ENCODE measurements at regions not wholly inside any gene's neighbourhood (a gene's known extent, or its start where the extent isn't known, plus 50 kb on each side); places are given as distances from the start of the nearest gene placed in this dataset.

DNA sequence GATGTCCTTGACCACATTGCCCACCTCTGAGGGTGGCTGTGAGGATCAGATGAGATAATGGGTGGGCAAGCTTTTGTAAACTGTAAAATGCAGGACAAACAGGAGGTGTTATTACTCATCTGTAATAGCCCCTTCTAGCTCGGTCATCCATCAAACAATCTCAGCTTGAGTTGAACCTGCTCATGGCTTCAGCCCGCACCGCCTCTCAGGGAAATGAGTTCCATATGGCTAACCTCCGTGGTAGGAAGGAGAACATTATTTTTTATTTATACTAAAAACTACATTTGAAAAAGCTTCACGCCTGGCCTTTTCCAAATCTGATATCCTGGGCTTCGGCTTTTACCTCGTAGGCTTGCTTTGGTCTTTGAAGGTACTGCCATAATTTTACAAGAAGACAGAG, 116.2 kb upstream of the USP24 start:
- Histone ChIP-seq H3K9ac (ENCODE audit: low read depth, low read length, poor library complexity, severe bottlenecking) (no peak overlapping the region), H2AFZ (ENCODE audit: low read length) (no peak overlapping the region), H3K4me1 (ENCODE audit: insufficient read depth, low read length, poor library complexity, severe bottlenecking) (peaks cover 12% of the 10 kb centered on the region), H3K9me3 (ENCODE audit: insufficient read depth, low read depth, low read length) (no peaks in the 10 kb centered on the region), H3K4me3 (ENCODE audit: low read length, poor library complexity, severe bottlenecking) (no peak overlapping the region), H3K9me2 (replicated peaks; ENCODE audit: low read depth, low read length) (no peaks in the 10 kb centered on the region), H3K36me3 (ENCODE audit: insufficient read depth, low read length) (no peaks in the 10 kb centered on the region), H3K4me2 (ENCODE audit: low read depth, low read length, poor library complexity, severe bottlenecking) (no peak overlapping the region), H3K27me3 (ENCODE audit: insufficient read depth, low read length, poor library complexity, severe bottlenecking) (no peaks in the 10 kb centered on the region), H4K20me1 (ENCODE audit: insufficient read depth, low read length, poor library complexity, severe bottlenecking) (no peaks in the 10 kb centered on the region), H3F3A (ENCODE audit: low read depth) (no peaks in the 10 kb centered on the region), H3K79me2 (ENCODE audit: insufficient read depth, low read length) (no peaks in the 10 kb centered on the region)
- no peak for TF ChIP-seq EZH2phosphoT487 (IDR thresholded peaks at IDR 0.05; ENCODE audit: borderline replicate concordance)
- TF ChIP-seq, protein P1, sequence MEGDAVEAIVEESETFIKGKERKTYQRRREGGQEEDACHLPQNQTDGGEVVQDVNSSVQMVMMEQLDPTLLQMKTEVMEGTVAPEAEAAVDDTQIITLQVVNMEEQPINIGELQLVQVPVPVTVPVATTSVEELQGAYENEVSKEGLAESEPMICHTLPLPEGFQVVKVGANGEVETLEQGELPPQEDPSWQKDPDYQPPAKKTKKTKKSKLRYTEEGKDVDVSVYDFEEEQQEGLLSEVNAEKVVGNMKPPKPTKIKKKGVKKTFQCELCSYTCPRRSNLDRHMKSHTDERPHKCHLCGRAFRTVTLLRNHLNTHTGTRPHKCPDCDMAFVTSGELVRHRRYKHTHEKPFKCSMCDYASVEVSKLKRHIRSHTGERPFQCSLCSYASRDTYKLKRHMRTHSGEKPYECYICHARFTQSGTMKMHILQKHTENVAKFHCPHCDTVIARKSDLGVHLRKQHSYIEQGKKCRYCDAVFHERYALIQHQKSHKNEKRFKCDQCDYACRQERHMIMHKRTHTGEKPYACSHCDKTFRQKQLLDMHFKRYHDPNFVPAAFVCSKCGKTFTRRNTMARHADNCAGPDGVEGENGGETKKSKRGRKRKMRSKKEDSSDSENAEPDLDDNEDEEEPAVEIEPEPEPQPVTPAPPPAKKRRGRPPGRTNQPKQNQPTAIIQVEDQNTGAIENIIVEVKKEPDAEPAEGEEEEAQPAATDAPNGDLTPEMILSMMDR (conservative IDR thresholded peaks at IDR 0.05; ENCODE audit: low read length), result no peak

DNA sequence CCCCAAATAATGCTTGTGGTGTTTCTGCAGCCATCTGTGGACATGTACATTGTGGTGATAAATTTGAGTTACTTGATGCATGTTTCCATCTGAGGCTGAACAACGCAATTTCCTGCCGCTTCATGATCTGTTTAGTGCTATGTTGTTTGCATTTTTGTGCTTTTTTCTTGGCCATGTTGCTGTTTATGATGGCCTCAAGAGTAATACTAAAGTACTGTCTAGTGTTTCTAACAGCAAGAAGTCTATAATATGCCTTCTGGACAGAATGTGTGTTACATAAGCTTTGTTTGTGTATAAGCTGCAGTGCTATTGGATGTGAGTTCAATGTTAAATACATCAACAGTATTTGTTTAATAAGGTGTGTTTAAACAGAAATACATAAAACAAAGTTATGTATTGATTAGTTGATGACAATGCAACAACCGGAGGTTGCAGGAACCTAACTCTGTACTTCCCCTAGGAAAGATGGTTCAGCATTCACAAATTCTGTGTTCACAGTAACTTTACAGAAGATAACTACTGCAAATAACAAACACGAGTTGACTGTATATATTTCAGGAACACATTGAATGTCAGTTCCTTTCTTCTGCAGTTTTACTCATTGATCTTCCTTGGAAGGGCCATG, 114.8 kb upstream of the USP24 start:
- H3K27me3 ChIP-seq (ENCODE audit: insufficient read depth, low read length, poor library complexity, severe bottlenecking), result no peaks in the 10 kb centered on the region
- H3F3A ChIP-seq (ENCODE audit: low read depth), result no peaks in the 10 kb centered on the region
- no peaks in the 10 kb centered on the region for H3K9me2 ChIP-seq (replicated peaks; ENCODE audit: low read depth, low read length)
- no peak overlapping the region for H3K4me2 ChIP-seq (ENCODE audit: low read depth, low read length, poor library complexity, severe bottlenecking)
- no peaks in the 10 kb centered on the region for H3K79me2 ChIP-seq (ENCODE audit: insufficient read depth, low read length)
- TF ChIP-seq EZH2phosphoT487 (IDR thresholded peaks at IDR 0.05; ENCODE audit: borderline replicate concordance), result no peak
- TF ChIP-seq, protein P1 (conservative IDR thresholded peaks at IDR 0.05; ENCODE audit: low read length), result no peak
- H3K36me3 ChIP-seq (ENCODE audit: insufficient read depth, low read length), result no peaks in the 10 kb centered on the region
- H2AFZ ChIP-seq (ENCODE audit: low read length), result no peak overlapping the region
- no peak overlapping the region for H3K9ac ChIP-seq (ENCODE audit: low read depth, low read length, poor library complexity, severe bottlenecking)
- no peak overlapping the region for H3K4me3 ChIP-seq (ENCODE audit: low read length, poor library complexity, severe bottlenecking)
- no peaks in the 10 kb centered on the region for H3K9me3 ChIP-seq (ENCODE audit: insufficient read depth, low read depth, low read length)
- peaks cover 12% of the 10 kb centered on the region for H3K4me1 ChIP-seq (ENCODE audit: insufficient read depth, low read length, poor library complexity, severe bottlenecking)
- H4K20me1 ChIP-seq (ENCODE audit: insufficient read depth, low read length, poor library complexity, severe bottlenecking), result no peaks in the 10 kb centered on the region

DNA sequence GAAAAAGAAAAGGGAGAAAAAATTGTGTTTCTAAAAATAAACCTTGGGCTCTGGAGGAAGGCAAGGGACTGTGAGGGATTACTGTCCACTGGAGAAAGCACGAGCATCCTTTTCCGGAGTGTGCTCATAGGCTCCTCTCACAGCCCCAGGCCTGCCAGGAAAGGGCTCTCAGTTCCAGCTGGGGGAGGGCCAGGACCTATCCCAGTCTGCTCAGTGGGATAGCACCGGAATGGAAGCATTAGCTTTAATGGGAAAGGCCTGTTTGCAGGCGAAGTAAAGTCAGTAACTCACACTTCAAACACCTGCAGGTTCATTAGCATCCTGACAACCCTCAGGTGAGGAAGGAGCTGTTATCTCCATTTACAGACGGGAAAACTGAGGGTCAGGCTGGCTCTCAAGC, 113.9 kb upstream of the USP24 start:
- Histone ChIP-seq H3K79me2 (ENCODE audit: insufficient read depth, low read length) (no peaks in the 10 kb centered on the region), H3K27me3 (ENCODE audit: insufficient read depth, low read length, poor library complexity, severe bottlenecking) (no peaks in the 10 kb centered on the region), H3K9me2 (replicated peaks; ENCODE audit: low read depth, low read length) (no peaks in the 10 kb centered on the region), H3K9ac (ENCODE audit: low read depth, low read length, poor library complexity, severe bottlenecking) (no peak overlapping the region), H3K9me3 (ENCODE audit: insufficient read depth, low read depth, low read length) (no peaks in the 10 kb centered on the region), H3F3A (ENCODE audit: low read depth) (no peaks in the 10 kb centered on the region), H3K4me3 (ENCODE audit: low read length, poor library complexity, severe bottlenecking) (no peak overlapping the region), H2AFZ (ENCODE audit: low read length) (no peak overlapping the region), H3K4me1 (ENCODE audit: insufficient read depth, low read length, poor library complexity, severe bottlenecking) (peaks cover 6% of the 10 kb centered on the region), H4K20me1 (ENCODE audit: insufficient read depth, low read length, poor library complexity, severe bottlenecking) (no peaks in the 10 kb centered on the region), H3K36me3 (ENCODE audit: insufficient read depth, low read length) (no peaks in the 10 kb centered on the region), H3K4me2 (ENCODE audit: low read depth, low read length, poor library complexity, severe bottlenecking) (no peak overlapping the region)
- TF ChIP-seq, protein P1 (conservative IDR thresholded peaks at IDR 0.05; ENCODE audit: low read length), result no peak
- TF ChIP-seq EZH2phosphoT487 (IDR thresholded peaks at IDR 0.05; ENCODE audit: borderline replicate concordance), result no peak

All from Loucy (cell line).